ENCODE measurements at regions not wholly inside any gene's neighbourhood (a gene's known extent, or its start where the extent isn't known, plus 50 kb on each side); places are given as distances from the start of the nearest gene placed in this dataset.

- WGBS (ENCODE audit: insufficient coverage) = 100% methylated on average over 1 of the region's 1 CpG
- Mint-ChIP-seq H3K27me3 (ENCODE audit: low read depth in 3 of 3) (no peaks in the 10 kb centered on the region), H3K27ac (no peak overlapping the region)
Observed at GRCh38 chr4:24015782-24016181, 125.9 kb upstream of the PPARGC1A start.

DNA sequence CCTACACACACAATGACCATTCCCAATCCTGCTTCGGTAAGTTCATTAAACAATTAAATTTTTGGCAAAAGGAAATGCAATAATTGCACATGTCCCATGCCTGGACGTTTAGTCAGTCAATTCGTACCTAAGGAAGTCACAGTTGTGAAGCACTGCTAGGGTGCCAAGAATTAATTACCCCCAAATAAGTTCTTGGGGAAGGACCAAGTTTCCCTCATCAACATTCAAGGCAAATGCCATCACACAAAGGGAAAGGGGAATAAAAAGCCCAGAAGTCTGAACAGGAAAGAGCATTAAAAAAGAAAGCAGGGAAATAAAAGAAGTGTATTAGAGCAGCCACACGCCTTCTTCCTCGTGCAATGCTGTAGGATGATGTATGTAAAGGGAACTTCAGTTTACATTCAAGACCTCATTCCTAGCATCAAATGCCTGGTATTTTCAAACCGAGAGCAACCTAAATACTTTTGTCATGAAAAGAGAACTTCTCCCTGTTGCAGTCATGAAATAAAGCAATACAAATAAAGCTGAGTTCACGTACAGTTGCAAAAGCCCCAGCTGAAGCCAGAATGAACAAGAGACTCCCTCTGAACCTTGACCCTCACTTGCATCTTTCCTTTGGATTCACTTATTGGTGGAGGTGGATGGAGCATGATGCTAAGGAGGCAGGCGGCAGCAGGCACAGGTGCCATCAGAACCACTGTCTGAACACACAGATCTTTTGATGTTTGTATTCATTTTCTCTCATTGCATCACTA is 124.0 kb upstream of the PPARGC1A start:
- TF ChIP-seq CTCF (IDR thresholded peaks at IDR 0.05) = no peak
- intact Hi-C loops (cut with micrococcal nuclease) = no loop called here
- Histone ChIP-seq H2AFZ (ENCODE audit: insufficient read depth, low read depth, low read length, poor library complexity, severe bottlenecking) (no peak overlapping the region), H3K4me2 (replicated peaks; ENCODE audit: extremely low read depth, low read length, poor library complexity, severe bottlenecking) (no peak overlapping the region), H3K4me1 (ENCODE audit: control insufficient read depth in 1 of 2, insufficient read depth in 2 of 2, low read length in 2 of 2) (no peaks in the 10 kb centered on the region), H3K9ac (ENCODE audit: insufficient read depth, low read length, poor library complexity, severe bottlenecking) (no peak overlapping the region), H3K4me3 (replicated peaks in 1 of 3; ENCODE audit: low read depth in 2 of 3, low read length in 3 of 3) (no peak overlapping the region), H3K9me3 (replicated peaks in 1 of 2; ENCODE audit: control insufficient read depth in 1 of 2, insufficient read depth in 1 of 2, low read length in 2 of 2) (no peaks in the 10 kb centered on the region), H4K20me1 (ENCODE audit: insufficient read depth, low read length) (no peaks in the 10 kb centered on the region), H3K36me3 (replicated peaks in 1 of 2; ENCODE audit: control insufficient read depth in 1 of 2, insufficient read depth in 2 of 2, low read length in 2 of 2) (no peaks in the 10 kb centered on the region), H3K79me2 (ENCODE audit: insufficient read depth, low read length) (no peaks in the 10 kb centered on the region), H3K27ac (ENCODE audit: low read depth in 1 of 2, low read length in 2 of 2) (no peak overlapping the region), H3K27me3 (ENCODE audit: control insufficient read depth in 2 of 2, insufficient read depth in 2 of 2, low read length in 2 of 2) (no peaks in the 10 kb centered on the region)
- Mint-ChIP-seq H3K36me3 (no peaks in the 10 kb centered on the region), H3K4me3 (no peak overlapping the region), H3K4me1 (no peaks in the 10 kb centered on the region), H3K27me3 (ENCODE audit: low read depth in 3 of 3) (peaks cover 0 to under 1% (median 0%) of the 10 kb centered on the region in 3 donors), H3K27ac (no peak overlapping the region), H3K9me3 (peaks cover 0 to 2% (median 0%) of the 10 kb centered on the region in 7 donors)
- no peak for DNase-seq
- 93% methylated on average over 2 of the region's 8 CpGs for WGBS (ENCODE audit: insufficient coverage)

More at GRCh38 chr4:24015782-24016181, 125.9 kb upstream of the PPARGC1A start:
- H3K36me3 ChIP-seq (replicated peaks in 1 of 2; ENCODE audit: control insufficient read depth in 1 of 2, insufficient read depth in 2 of 2, low read length in 2 of 2) = no peaks in the 10 kb centered on the region
- intact Hi-C loops (cut with micrococcal nuclease) = no loop called here
- H2AFZ ChIP-seq (ENCODE audit: insufficient read depth, low read depth, low read length, poor library complexity, severe bottlenecking) = no peak overlapping the region
- no peaks in the 10 kb centered on the region for H3K79me2 ChIP-seq (ENCODE audit: insufficient read depth, low read length)
- no peak overlapping the region for H3K4me2 ChIP-seq (replicated peaks; ENCODE audit: extremely low read depth, low read length, poor library complexity, severe bottlenecking)
- no peaks in the 10 kb centered on the region for H4K20me1 ChIP-seq (ENCODE audit: insufficient read depth, low read length)
- Mint-ChIP-seq H3K4me3 (no peak overlapping the region), H3K36me3 (no peaks in the 10 kb centered on the region), H3K4me1 (no peaks in the 10 kb centered on the region), H3K9me3 (peaks cover 0 to 2% (median 0%) of the 10 kb centered on the region in 7 donors)
- DNase-seq = no peak
- no peak overlapping the region for H3K27ac ChIP-seq (ENCODE audit: low read depth in 1 of 2, low read length in 2 of 2)
- H3K4me3 ChIP-seq (replicated peaks in 1 of 3; ENCODE audit: low read depth in 2 of 3, low read length in 3 of 3) = no peak overlapping the region
- H3K27me3 ChIP-seq (ENCODE audit: control insufficient read depth in 2 of 2, insufficient read depth in 2 of 2, low read length in 2 of 2) = no peaks in the 10 kb centered on the region
- no peak overlapping the region for H3K9ac ChIP-seq (ENCODE audit: insufficient read depth, low read length, poor library complexity, severe bottlenecking)
- no peaks in the 10 kb centered on the region for H3K9me3 ChIP-seq (replicated peaks in 1 of 2; ENCODE audit: control insufficient read depth in 1 of 2, insufficient read depth in 1 of 2, low read length in 2 of 2)
- no peak for TF ChIP-seq CTCF (IDR thresholded peaks at IDR 0.05)
- no peaks in the 10 kb centered on the region for H3K4me1 ChIP-seq (ENCODE audit: control insufficient read depth in 1 of 2, insufficient read depth in 2 of 2, low read length in 2 of 2)

Measured in CD14-positive monocyte (primary cell).